ENCODE measurements at regions not wholly inside any gene's neighbourhood (a gene's known extent, or its start where the extent isn't known, plus 50 kb on each side); places are given as distances from the start of the nearest gene placed in this dataset.

DNA sequence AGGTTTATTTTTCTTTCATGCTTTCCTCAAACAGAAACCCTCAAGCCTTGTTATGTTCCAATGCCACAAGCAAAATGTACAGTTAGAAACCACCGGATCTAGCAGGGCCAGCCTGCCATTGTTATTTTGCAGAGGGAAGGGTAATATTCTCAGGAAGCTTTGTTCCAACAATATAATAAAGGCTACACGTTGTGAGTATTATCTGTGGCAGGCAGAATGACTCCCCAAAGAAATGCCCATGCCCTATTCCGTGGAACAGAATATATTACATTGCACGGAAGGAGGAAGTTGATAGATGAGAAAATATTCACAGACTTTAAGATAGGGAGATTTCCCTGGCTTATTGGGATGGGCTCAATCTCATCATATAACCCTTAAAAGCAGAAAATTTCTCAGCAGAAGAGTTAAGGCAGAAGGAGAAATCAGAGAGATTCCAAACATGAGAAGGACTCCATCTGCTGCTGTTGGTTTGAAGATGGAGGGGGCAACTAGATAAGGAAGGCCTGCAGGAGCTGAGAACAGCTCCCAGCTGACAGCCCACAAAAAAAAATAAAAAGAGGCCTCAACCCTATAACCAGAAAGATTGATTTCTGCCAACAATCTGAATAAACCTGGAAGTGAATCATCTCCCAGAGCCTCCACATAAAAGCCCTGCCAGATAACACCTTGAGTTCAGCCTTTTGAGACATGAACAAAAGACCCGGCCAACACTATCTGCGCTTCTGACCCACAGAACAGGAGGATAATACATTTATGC is 466.6 kb downstream of the LPIN1 start:
- DNase-seq, result no peak
- Histone ChIP-seq H3K36me3 (no peaks in the 10 kb centered on the region), H3K4me1 (no peaks in the 10 kb centered on the region), H3K27me3 (no peaks in the 10 kb centered on the region), H3K9me3 (no peaks in the 10 kb centered on the region), H3K4me3 (no peak overlapping the region), H3K27ac (no peak overlapping the region)
- TF ChIP-seq POLR2A (IDR thresholded peaks at IDR 0.05) (no peak), CTCF (IDR thresholded peaks at IDR 0.05) (no peak)

DNA sequence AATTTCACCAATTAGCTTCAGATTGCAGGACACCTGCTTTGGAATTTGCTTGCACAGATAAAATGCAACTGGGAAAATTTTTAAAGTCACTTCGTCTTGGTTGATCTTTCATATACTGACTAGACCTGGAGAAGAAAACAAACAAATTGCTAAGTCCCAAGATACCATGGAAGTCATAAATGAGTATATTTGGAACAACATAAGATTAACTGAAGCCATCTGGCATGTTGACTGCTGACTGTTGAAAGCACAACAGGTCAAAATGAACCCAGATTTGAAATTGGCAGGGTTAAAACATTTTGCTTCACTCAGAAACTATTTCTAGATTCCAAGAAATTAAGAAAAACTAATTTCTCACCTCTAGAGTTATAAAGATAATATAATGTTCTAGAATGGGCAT is 470.7 kb downstream of the LPIN1 start:
- no peak overlapping the region for H3K4me3 ChIP-seq
- no peaks in the 10 kb centered on the region for H3K4me1 ChIP-seq
- no peaks in the 10 kb centered on the region for H3K27me3 ChIP-seq
- TF ChIP-seq CTCF (IDR thresholded peaks at IDR 0.05), result no peak
- no peak for TF ChIP-seq POLR2A (IDR thresholded peaks at IDR 0.05)
- no peaks in the 10 kb centered on the region for H3K36me3 ChIP-seq
- no peaks in the 10 kb centered on the region for H3K9me3 ChIP-seq
- H3K27ac ChIP-seq, result no peak overlapping the region
- no peak for DNase-seq

DNA sequence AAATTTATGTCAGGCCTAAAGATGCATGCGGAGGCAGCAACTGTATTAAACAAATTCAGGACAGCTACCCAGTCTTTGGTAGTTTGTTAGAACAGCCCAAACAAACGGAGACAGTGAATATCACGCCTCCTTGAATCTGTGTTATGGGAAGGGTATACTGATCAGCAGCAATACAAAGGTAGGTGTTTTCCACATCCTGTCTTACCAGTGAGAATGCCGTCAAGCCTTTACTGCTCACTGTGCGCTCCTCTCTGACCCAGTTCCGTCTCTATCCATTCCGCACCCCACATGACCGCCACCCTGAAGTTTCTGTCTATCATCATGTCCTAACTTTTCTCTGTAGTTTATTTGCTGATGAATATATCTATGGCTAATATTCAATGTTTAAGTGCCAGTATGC is 473.3 kb downstream of the LPIN1 start:
- Histone ChIP-seq H3K36me3 (no peaks in the 10 kb centered on the region), H3K27me3 (no peaks in the 10 kb centered on the region), H3K27ac (no peak overlapping the region), H3K4me1 (no peaks in the 10 kb centered on the region), H3K4me3 (no peak overlapping the region), H3K9me3 (peaks cover 0 to 9% (median 3%) of the 10 kb centered on the region in 4 donors)
- no peak for DNase-seq
- no peak for TF ChIP-seq CTCF (IDR thresholded peaks at IDR 0.05)
- TF ChIP-seq POLR2A (IDR thresholded peaks at IDR 0.05), result no peak

- peaks cover 0 to 9% (median 3%) of the 10 kb centered on the region in 4 donors for H3K9me3 ChIP-seq
- TF ChIP-seq CTCF (IDR thresholded peaks at IDR 0.05), result no peak
- no peak for TF ChIP-seq POLR2A (IDR thresholded peaks at IDR 0.05)
- DNase-seq, result no peak
- no peak overlapping the region for H3K4me3 ChIP-seq
- no peaks in the 10 kb centered on the region for H3K27me3 ChIP-seq
- no peak overlapping the region for H3K27ac ChIP-seq
- H3K36me3 ChIP-seq, result no peaks in the 10 kb centered on the region
- no peaks in the 10 kb centered on the region for H3K4me1 ChIP-seq
Measured at GRCh38 chr2:12221584-12221983, 475.2 kb downstream of the LPIN1 start.

GRCh38 chr2:12222554-12222953 is 476.1 kb downstream of the LPIN1 start:
- no peak for TF ChIP-seq CTCF (IDR thresholded peaks at IDR 0.05)
- H3K27ac ChIP-seq, result no peak overlapping the region

More at GRCh38 chr2:12222554-12222953, 476.1 kb downstream of the LPIN1 start:
- Histone ChIP-seq H3K9me3 (peaks cover 0 to 9% (median 3%) of the 10 kb centered on the region in 4 donors), H3K4me1 (no peaks in the 10 kb centered on the region), H3K4me3 (no peak overlapping the region), H3K36me3 (no peaks in the 10 kb centered on the region), H3K27me3 (no peaks in the 10 kb centered on the region)
- no peak for DNase-seq

Measured in Peyer's patch (tissue), 4 donors.